A549 (cell line): ENCODE measurements at regions not wholly inside any gene's neighbourhood (a gene's known extent, or its start where the extent isn't known, plus 50 kb on each side); places are given as distances from the start of the nearest gene placed in this dataset.

Experiments used
- ATAC-seq, 2 experiments: fragments of 200-7000 bp in 1 of 2; fragments of >200 bp in 1 of 2; cut with Nextera tagmentation in 1 of 2; cut with Tn5 transposase in 1 of 2; 3 replicates each; pipeline versions ENCODE4 v1.8.0 to v1.9.1; 2018 to 2020; ENCODE audit warnings: mild to moderate bottlenecking in 1 of 2, moderate library complexity in 1 of 2
- CTCF ChIA-PET: fragments of 300-600 bp; sonication (Branson Sonifier 250); formaldehyde crosslinking; extraction: SDS; loops from one replicate; lab custom pipeline; 2021; ENCODE audit warnings: antibody characterized with exemption, inconsistent platforms; lab: Yijun Ruan, JAX
- POLR2A ChIA-PET: fragments of 350-600 bp; formaldehyde crosslinking; extraction: SDS; loops from one replicate; lab custom pipeline; 2021; ENCODE audit warnings: antibody characterized with exemption, inconsistent platforms; lab: Yijun Ruan, JAX
- DNase-seq, 2 experiments: peaks; one replicate each; pipeline versions ENCODE4 v3.0.0 to v3.0.0-alpha.2; 2011 to 2016; ENCODE audit warnings: low read depth in 1 of 2, low spot score in 1 of 2
- FAIRE-seq: peaks from 2 replicates; lab custom pipeline; 2011; peaks lifted over from hg19 to GRCh38; lab: Jason Lieb, UNC
- H3K27ac ChIP-seq, 2 experiments: fragments of >200 bp; sonication (Bioruptor Twin); formaldehyde crosslinking; 3 replicates each; pipeline ENCODE4 v1.5.1; 2016 to 2017
- H3K4me1 ChIP-seq: fragments of >200 bp; sonication (Bioruptor Twin); formaldehyde crosslinking; 3 replicates; pipeline ENCODE4 v1.6.1; 2016
- H3K4me2 ChIP-seq: fragments of >200 bp; sonication (Bioruptor Twin); formaldehyde crosslinking; 3 replicates; pipeline ENCODE4 v1.6.1; 2016
- H3K4me3 ChIP-seq: fragments of >200 bp; sonication (Bioruptor Twin); formaldehyde crosslinking; 3 replicates; pipeline ENCODE4 v1.5.1; 2016
- H3K9me3 ChIP-seq: fragments of >200 bp; sonication (Bioruptor Twin); formaldehyde crosslinking; 3 replicates; pipeline ENCODE4 v1.6.1; 2016
- ATOH8 ChIP-seq: fragments of 250-450 bp; sonication (Bioruptor Pico); IDR thresholded peaks from 2 replicates; pipeline ENCODE4 v1.5.0; 2020; ENCODE audit warnings: low read depth, mild to moderate bottlenecking, moderate library complexity
- BHLHE40 ChIP-seq: IDR thresholded peaks from 2 replicates; pipeline ENCODE4 v1.6.1; 2012; ENCODE audit warnings: low read depth, low read length, inconsistent platforms
- CBX8 ChIP-seq: fragments of 200-600 bp; sonication (generic); IDR thresholded peaks from 2 replicates; pipeline ENCODE4 v1.6.1; 2016
- CEBPB ChIP-seq, 2 experiments: fragments of >200 bp in 1 of 2; sonication (Bioruptor Twin) in 1 of 2; formaldehyde crosslinking in 1 of 2; IDR thresholded peaks; 2 replicates each; pipeline ENCODE4 v1.6.1; 2012 to 2016
- CHD4 ChIP-seq: fragments of 200-600 bp; sonication (generic); IDR thresholded peaks from 2 replicates; pipeline ENCODE4 v1.6.1; 2016; ENCODE audit warnings: antibody characterized with exemption, mild to moderate bottlenecking, borderline replicate concordance
- CTCF ChIP-seq: fragments of >200 bp; sonication (Bioruptor Twin); formaldehyde crosslinking; IDR thresholded peaks from 3 replicates; pipeline ENCODE4 v1.5.1; 2016
- E2F6 ChIP-seq: IDR thresholded peaks from 2 replicates; pipeline ENCODE4 v1.6.1; 2012; ENCODE audit warnings: low read depth, borderline replicate concordance
- EHMT2 ChIP-seq: fragments of 200-600 bp; sonication (generic); IDR thresholded peaks from 2 replicates; pipeline ENCODE4 v1.6.1; 2016; ENCODE audit warnings: antibody characterized with exemption, low read depth, mild to moderate bottlenecking, moderate library complexity
- ESRRA ChIP-seq: fragments of 150-350 bp; IDR thresholded peaks from 2 replicates; pipeline ENCODE4 v1.6.1; 2014; ENCODE audit warnings: mild to moderate bottlenecking, low read length, borderline replicate concordance
- FOXS1 ChIP-seq: fragments of 250-450 bp; sonication (Bioruptor Pico); IDR thresholded peaks from 2 replicates; pipeline ENCODE4 v1.5.0; 2020; ENCODE audit warnings: mild to moderate bottlenecking, moderate library complexity
- HES2 ChIP-seq: fragments of >200 bp; sonication (Bioruptor Twin); formaldehyde crosslinking; IDR thresholded peaks from 2 replicates; pipeline ENCODE4 v1.6.1; 2016
- HEYL ChIP-seq: fragments of 250-450 bp; sonication (Bioruptor Pico); IDR thresholded peaks from 2 replicates; pipeline ENCODE4 v1.8.0; 2021; ENCODE audit warnings: mild to moderate bottlenecking, moderate library complexity
- HOXB5 ChIP-seq: fragments of 250-450 bp; sonication (Bioruptor Pico); IDR thresholded peaks from 2 replicates; pipeline ENCODE4 v1.5.0; 2020; ENCODE audit warnings: mild to moderate bottlenecking, moderate library complexity
- JUNB ChIP-seq: fragments of >200 bp; sonication (Bioruptor Twin); formaldehyde crosslinking; IDR thresholded peaks from 2 replicates; pipeline ENCODE4 v1.6.1; 2016
- KDM1A ChIP-seq: fragments of 200-600 bp; sonication (generic); IDR thresholded peaks from 2 replicates; pipeline ENCODE4 v1.6.1; 2016; ENCODE audit warnings: low read depth, mild to moderate bottlenecking
- KDM5A ChIP-seq: fragments of 200-600 bp; sonication (generic); IDR thresholded peaks from 2 replicates; pipeline ENCODE4 v1.6.1; 2016; ENCODE audit warnings: antibody characterized with exemption, mild to moderate bottlenecking
- MAFK ChIP-seq: fragments of 450-650 bp; IDR thresholded peaks from 2 replicates; pipeline ENCODE4 v1.6.1; 2014; ENCODE audit not compliant: partially characterized antibody
- MAZ ChIP-seq: fragments of 150-350 bp; IDR thresholded peaks from 2 replicates; pipeline ENCODE4 v1.6.1; 2014; ENCODE audit warnings: antibody characterized with exemption, low read depth, low read length, borderline replicate concordance
- MYC ChIP-seq: IDR thresholded peaks from 2 replicates; pipeline ENCODE4 v1.6.1; 2012; ENCODE audit warnings: mild to moderate bottlenecking, inconsistent platforms, low read length, improper control_type of control experiment, borderline replicate concordance
- NPAS2 ChIP-seq: fragments of 250-450 bp; sonication (Bioruptor Pico); IDR thresholded peaks from 2 replicates; pipeline ENCODE4 v1.8.0; 2022; ENCODE audit warnings: mild to moderate bottlenecking, moderate library complexity, borderline replicate concordance
- NR3C1 ChIP-seq: fragments of >200 bp; sonication (Bioruptor Twin); formaldehyde crosslinking; IDR thresholded peaks from 3 replicates; pipeline ENCODE4 v1.6.1; 2017
- PHF8 ChIP-seq: fragments of 200-600 bp; sonication (generic); IDR thresholded peaks from 2 replicates; pipeline ENCODE4 v1.6.1; 2016; ENCODE audit warnings: low read depth, mild to moderate bottlenecking, antibody characterized with exemption, moderate library complexity, borderline replicate concordance
- POLR2AphosphoS2 ChIP-seq: conservative IDR thresholded peaks from 2 replicates; pipeline ENCODE4 v1.6.1; 2012; ENCODE audit warnings: low read length, improper control_type of control experiment, inconsistent platforms
- REST ChIP-seq: fragments of 200-600 bp; sonication (generic); IDR thresholded peaks from 2 replicates; pipeline ENCODE4 v1.6.1; 2016; ENCODE audit warnings: antibody characterized with exemption, mild to moderate bottlenecking, moderate library complexity
- RNF2 ChIP-seq: fragments of 200-600 bp; sonication (generic); IDR thresholded peaks from 2 replicates; pipeline ENCODE4 v1.6.1; 2016; ENCODE audit warnings: low read depth, mild to moderate bottlenecking, antibody characterized with exemption, moderate library complexity, borderline replicate concordance
- SREBF2 ChIP-seq: fragments of 450-650 bp; IDR thresholded peaks from 2 replicates; pipeline ENCODE4 v1.6.1; 2014; ENCODE audit warnings: mild to moderate bottlenecking, moderate library complexity
- ZC3H11A ChIP-seq: fragments of 450-650 bp; IDR thresholded peaks from 2 replicates; pipeline ENCODE4 v1.6.1; 2014; ENCODE audit warnings: antibody characterized with exemption, mild to moderate bottlenecking
- ZNF302 ChIP-seq: fragments of 250-450 bp; sonication (Bioruptor Pico); IDR thresholded peaks from 2 replicates; pipeline ENCODE4 v1.9.0; 2021; ENCODE audit warnings: inconsistent platforms, mild to moderate bottlenecking, moderate library complexity
- ZSCAN20 ChIP-seq: fragments of 250-450 bp; sonication (Bioruptor Pico); IDR thresholded peaks from 2 replicates; pipeline ENCODE4 v1.8.0; 2022; ENCODE audit warnings: mild to moderate bottlenecking, moderate library complexity
- WGBS: methylation state at CpG from one replicate; pipeline ENCODE4 v1.1.6; 2017; ENCODE audit errors: missing lambda C conversion rate; 5-methylcytosine and 5-hydroxymethylcytosine counted together

- no peak for FAIRE-seq
Measured at GRCh38 chr1:208766832-208767231, 522.6 kb upstream of the PLXNA2 start.

GRCh38 chr1:208767816-208768215 lies 523.6 kb upstream of the PLXNA2 start:
- no peak overlapping the region for H3K4me2 ChIP-seq
- H3K4me3 ChIP-seq, result no peak overlapping the region
- H3K27ac ChIP-seq, result no peak overlapping the region
- H3K9me3 ChIP-seq, result no peaks in the 10 kb centered on the region
- FAIRE-seq (no peak), DNase-seq (no peak), ATAC-seq (no peak)
- ChIA-PET POLR2A (no interaction called here), CTCF (no interaction called here)
- 2% methylated on average over 3 of the region's 3 CpGs for WGBS
- TF ChIP-seq PHF8, result no peak
- no peak for TF ChIP-seq KDM5A
- no peak for TF ChIP-seq ATOH8
- TF ChIP-seq JUNB, result no peak
- TF ChIP-seq MYC, result no peak
- H3K4me1 ChIP-seq, result no peaks in the 10 kb centered on the region

More at GRCh38 chr1:208766832-208767231, 522.6 kb upstream of the PLXNA2 start:
- ATAC-seq (no peak), DNase-seq (no peak)
- no peak overlapping the region for H3K4me3 ChIP-seq
- H3K4me1 ChIP-seq, result no peaks in the 10 kb centered on the region
- POLR2A ChIA-PET, result no interaction called here
- TF ChIP-seq ESRRA, result no peak
- TF ChIP-seq CEBPB (IDR thresholded peaks at IDR 0.05), result no peak
- TF ChIP-seq HEYL (CRISPR knock-in tag), result no peak
- no peak for TF ChIP-seq NPAS2 (CRISPR knock-in tag)
- no peak for TF ChIP-seq EHMT2
- no peak for TF ChIP-seq CHD4
- no peak for TF ChIP-seq CTCF
- no peak for TF ChIP-seq POLR2AphosphoS2
- TF ChIP-seq HES2, result no peak
- TF ChIP-seq, all 56 proteins: peak for 0
- 29% methylated on average over 4 of the region's 4 CpGs for WGBS
- CTCF ChIA-PET, result no interaction called here
- H3K4me2 ChIP-seq, result no peak overlapping the region
- H3K27ac ChIP-seq, result no peak overlapping the region
- H3K9me3 ChIP-seq, result no peaks in the 10 kb centered on the region

- H3K9me3 ChIP-seq, result no peaks in the 10 kb centered on the region
- DNase-seq, result no peak
- H3K4me1 ChIP-seq, result no peaks in the 10 kb centered on the region
- ChIA-PET CTCF (interaction anchor here (0.6 kb wide), 1 partner anchor 989 kb away, joined by 3 read pairs; no protein-coding TSS in a partner anchor), POLR2A (no interaction called here)
- H3K4me3 ChIP-seq, result no peak overlapping the region
- no peak overlapping the region for H3K27ac ChIP-seq
- WGBS, result 23% methylated on average over 4 of the region's 4 CpGs
- FAIRE-seq, result no peak
- H3K4me2 ChIP-seq, result no peak overlapping the region
- TF ChIP-seq FOXS1 (CRISPR knock-in tag) (no peak), CHD4 (no peak), CBX8 (no peak), RNF2 (no peak), MAFK (no peak), BHLHE40 (no peak), ZSCAN20 (CRISPR knock-in tag) (no peak), KDM1A (no peak), REST (no peak), MAZ (no peak), NR3C1 (no peak), HEYL (CRISPR knock-in tag) (no peak), ZC3H11A (no peak), JUNB (no peak), ZNF302 (CRISPR knock-in tag) (no peak), SREBF2 (no peak), HOXB5 (CRISPR knock-in tag) (no peak), E2F6 (no peak)
- no peak for ATAC-seq
Measured at GRCh38 chr1:208772891-208773290, 528.7 kb upstream of the PLXNA2 start.
